Neuronal stem cell (in vitro differentiated cells): ENCODE measurements at regions not wholly inside any gene's neighbourhood (a gene's known extent, or its start where the extent isn't known, plus 50 kb on each side); places are given as distances from the start of the nearest gene placed in this dataset.

Experiments used
- DNase-seq: peaks from one replicate; pipeline ENCODE4 v3.0.0-alpha.2; 2013; ENCODE audit warnings: low spot score
- H2AFZ ChIP-seq: one replicate; pipeline ENCODE4 v1.6.1; 2013; ENCODE audit warnings: mild to moderate bottlenecking, low read length, inconsistent platforms
- H2AK5ac ChIP-seq: 2 replicates; pipeline ENCODE4 v1.6.1; 2013; ENCODE audit warnings: low read depth, mild to moderate bottlenecking, inconsistent platforms, low read length, moderate library complexity, mixed read lengths
- H2BK120ac ChIP-seq: 2 replicates; pipeline ENCODE4 v1.6.1; 2013; ENCODE audit warnings: low read depth, mild to moderate bottlenecking, inconsistent platforms, low read length, moderate library complexity, mixed read lengths
- H2BK12ac ChIP-seq: one replicate; pipeline ENCODE4 v1.6.1; 2013; ENCODE audit warnings: low read length, inconsistent platforms
- H2BK15ac ChIP-seq: 2 replicates; pipeline ENCODE4 v1.6.1; 2013; ENCODE audit warnings: mild to moderate bottlenecking, low read length, inconsistent platforms, mixed read lengths
- H2BK5ac ChIP-seq: one replicate; pipeline ENCODE4 v1.6.1; 2013; ENCODE audit warnings: inconsistent platforms, mild to moderate bottlenecking, low read length, moderate library complexity
- H3K14ac ChIP-seq: one replicate; pipeline ENCODE4 v1.6.1; 2013; ENCODE audit warnings: low read length, inconsistent platforms
- H3K18ac ChIP-seq: 2 replicates; pipeline ENCODE4 v1.6.1; 2013; ENCODE audit warnings: low read length, inconsistent platforms
- H3K23ac ChIP-seq: 2 replicates; pipeline ENCODE4 v1.6.1; 2013; ENCODE audit warnings: low read depth, mild to moderate bottlenecking, mixed read lengths, low read length, inconsistent platforms; ENCODE audit not compliant: poor library complexity
- H3K27ac ChIP-seq: replicated peaks from 3 replicates; pipeline ENCODE4 v1.5.1; 2013; ENCODE audit warnings: low read length, inconsistent platforms
- H3K27me3 ChIP-seq, 3 experiments: 2 replicates each; pipeline ENCODE4 v1.6.1; 2013; ENCODE audit warnings: low read length in 3 of 3, mild to moderate bottlenecking in 2 of 3, inconsistent platforms in 1 of 3, low read depth in 1 of 3, mixed read lengths in 1 of 3, moderate library complexity in 1 of 3; ENCODE audit not compliant: control insufficient read depth in 3 of 3, insufficient read depth in 3 of 3
- H3K36me3 ChIP-seq, 2 donors: replicated peaks in 1 of 2; 2 replicates each; pipeline ENCODE4 v1.6.1; 2013; ENCODE audit warnings: low read length in 2 of 2; ENCODE audit not compliant: control insufficient read depth in 2 of 2, insufficient read depth in 2 of 2
- H3K4ac ChIP-seq: 2 replicates; pipeline ENCODE4 v1.6.1; 2013; ENCODE audit warnings: inconsistent platforms, mild to moderate bottlenecking, low read length, moderate library complexity
- H3K4me1 ChIP-seq, 2 donors: 1 replicate in 1 of 2; 2 replicates in 1 of 2; pipeline ENCODE4 v1.6.1; 2013; ENCODE audit warnings: low read length in 2 of 2, low read depth in 1 of 2; ENCODE audit not compliant: control insufficient read depth in 2 of 2, insufficient read depth in 1 of 2
- H3K4me2 ChIP-seq: one replicate; pipeline ENCODE4 v1.6.1; 2013; ENCODE audit warnings: mild to moderate bottlenecking, low read length, inconsistent platforms; ENCODE audit not compliant: insufficient read depth, poor library complexity, severe bottlenecking
- H3K4me3 ChIP-seq, 2 donors: 2 replicates each; pipeline ENCODE4 v1.5.1; 2013; ENCODE audit warnings: low read length in 2 of 2, mild to moderate bottlenecking in 2 of 2, inconsistent platforms in 1 of 2, moderate library complexity in 1 of 2
- H3K79me1 ChIP-seq: one replicate; pipeline ENCODE4 v1.6.1; 2013; ENCODE audit warnings: low read depth, mild to moderate bottlenecking, inconsistent platforms, low read length, moderate library complexity
- H3K9ac ChIP-seq: one replicate; pipeline ENCODE4 v1.6.1; 2013; ENCODE audit warnings: mild to moderate bottlenecking, low read depth, low read length, inconsistent platforms; ENCODE audit not compliant: poor library complexity
- H3K9me3 ChIP-seq, 2 donors: replicated peaks in 1 of 2; 2 replicates each; pipeline versions ENCODE3 to v1.6.1; 2013; ENCODE audit warnings: low read length in 2 of 2, mild to moderate bottlenecking in 2 of 2, inconsistent platforms in 1 of 2, low read depth in 1 of 2, mixed read lengths in 1 of 2, moderate library complexity in 1 of 2; ENCODE audit not compliant: control insufficient read depth in 2 of 2, insufficient read depth in 1 of 2
- H4K8ac ChIP-seq: one replicate; pipeline ENCODE4 v1.6.1; 2013; ENCODE audit warnings: low read depth, mild to moderate bottlenecking, inconsistent platforms, low read length, moderate library complexity
- H4K91ac ChIP-seq: one replicate; pipeline ENCODE4 v1.6.1; 2013; ENCODE audit warnings: low read length, low read depth, mild to moderate bottlenecking, inconsistent platforms; ENCODE audit not compliant: poor library complexity
- WGBS, 2 donors: extraction: QIAGEN DNeasy Blood & Tissue Kit; methylation state at CpG; one replicate each; pipeline ENCODE4 v1.1.7; 2013; ENCODE audit warnings: missing lambda C conversion rate in 2 of 2, mixed read lengths in 1 of 2; ENCODE audit not compliant: insufficient read length in 2 of 2, insufficient replicate concordance in 1 of 2; ENCODE audit errors: extremely low coverage in 2 of 2; 5-methylcytosine and 5-hydroxymethylcytosine counted together

DNA sequence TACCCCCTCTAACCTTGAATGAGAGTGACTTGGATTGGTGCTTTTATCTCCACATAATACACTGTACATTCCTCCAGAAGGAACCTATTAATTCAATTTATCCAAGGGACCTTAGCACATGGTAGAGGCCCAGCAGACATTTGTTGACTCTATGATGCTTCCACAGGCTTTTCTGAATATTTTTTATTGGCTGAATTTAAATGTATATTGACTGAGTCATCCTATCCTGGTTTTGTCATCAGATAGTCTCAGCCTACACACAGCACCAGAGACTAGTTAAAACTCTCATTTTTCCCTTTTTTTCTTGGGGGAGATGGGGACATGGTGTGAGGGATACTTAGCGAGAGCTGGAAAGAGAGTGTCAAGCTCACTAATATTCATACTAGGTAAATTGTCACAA is 101.6 kb downstream of the LRRC30 start:
- Histone ChIP-seq H3K27me3 (peaks cover 0 to 4% (median 0%) of the 10 kb centered on the region in 3 experiments), H3K79me1 (no peaks in the 10 kb centered on the region), H3K4me1 (peaks cover 0 to 5% of the 10 kb centered on the region in 2 donors), H3K36me3 (no peaks in the 10 kb centered on the region), H3K27ac (no peak overlapping the region), H4K91ac (no peak overlapping the region), H3K9me3 (no peaks in the 10 kb centered on the region), H3K4me3 (no peak overlapping the region), H3K4me2 (no peak overlapping the region), H3K14ac (no peak overlapping the region), H2BK5ac (no peak overlapping the region), H3K23ac (no peak overlapping the region), H2AFZ (no peak overlapping the region), H2BK15ac (no peak overlapping the region), H3K9ac (no peak overlapping the region), H2BK12ac (no peak overlapping the region), H4K8ac (no peak overlapping the region), H3K18ac (no peak overlapping the region), H3K4ac (no peak overlapping the region), H2BK120ac (no peak overlapping the region), H2AK5ac (no peak overlapping the region)
- WGBS, 2 donors: no CpG with 5 or more reads among the region's 1 CpG
- no peak for DNase-seq

- H3K4me3 ChIP-seq: no peak overlapping the region
- no peak overlapping the region for H3K4ac ChIP-seq
- no peak overlapping the region for H2AK5ac ChIP-seq
- H3K36me3 ChIP-seq: no peaks in the 10 kb centered on the region
- peak overlapping the region; percentile 3 for H3K18ac ChIP-seq
- no peak overlapping the region for H2AFZ ChIP-seq
- H4K8ac ChIP-seq: no peak overlapping the region
- H3K14ac ChIP-seq: no peak overlapping the region
- H2BK12ac ChIP-seq: no peak overlapping the region
- no peak overlapping the region for H3K23ac ChIP-seq
- H2BK15ac ChIP-seq: no peak overlapping the region
- no peaks in the 10 kb centered on the region for H3K79me1 ChIP-seq
- WGBS, 2 donors: no CpG with 5 or more reads among the region's 5 CpGs
- peaks cover 0 to 4% (median 0%) of the 10 kb centered on the region in 3 experiments for H3K27me3 ChIP-seq
- no peak overlapping the region for H3K27ac ChIP-seq
- H3K9ac ChIP-seq: no peak overlapping the region
- H3K9me3 ChIP-seq: no peaks in the 10 kb centered on the region
- no peak overlapping the region for H2BK120ac ChIP-seq
- H4K91ac ChIP-seq: no peak overlapping the region
- H3K4me2 ChIP-seq: no peak overlapping the region
- peaks cover 0 to 5% of the 10 kb centered on the region in 2 donors for H3K4me1 ChIP-seq
- no peak for DNase-seq
- no peak overlapping the region for H2BK5ac ChIP-seq
Measured at GRCh38 chr18:7333025-7333562, 102.2 kb downstream of the LRRC30 start.

DNA sequence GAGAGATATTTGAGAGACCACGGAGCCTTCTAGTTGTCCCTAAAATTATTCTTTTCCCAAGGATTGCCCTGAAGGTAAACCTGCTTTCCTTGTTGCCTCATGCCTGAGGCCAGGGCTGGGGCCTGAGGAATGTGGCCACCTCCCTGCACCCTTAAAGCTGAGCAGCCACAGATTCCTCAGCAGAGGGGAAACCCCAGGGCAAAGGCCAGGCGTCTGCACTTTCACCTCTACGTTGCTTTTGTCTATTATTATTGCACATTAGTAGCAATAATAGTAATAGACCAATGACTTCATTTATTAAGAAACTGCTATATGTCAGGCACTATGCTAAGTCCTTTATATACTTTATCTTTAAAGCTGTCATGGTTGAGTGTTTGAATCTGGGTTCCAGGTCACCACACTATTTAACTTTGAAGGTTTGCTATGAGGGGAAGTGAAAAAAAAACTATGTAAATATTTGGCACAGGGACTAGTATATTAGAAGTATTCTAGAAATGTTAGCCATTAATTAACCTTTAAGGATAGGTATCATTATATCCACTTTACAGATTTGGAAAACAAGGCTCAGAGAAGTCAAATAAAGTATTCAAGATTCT is 104.2 kb downstream of the LRRC30 start:
- no peak overlapping the region for H3K18ac ChIP-seq
- H4K8ac ChIP-seq: no peak overlapping the region
- no peak overlapping the region for H2AFZ ChIP-seq
- no peaks in the 10 kb centered on the region for H3K9me3 ChIP-seq
- no peak overlapping the region for H3K4me2 ChIP-seq
- H3K9ac ChIP-seq: no peak overlapping the region
- H3K23ac ChIP-seq: no peak overlapping the region
- no peak overlapping the region for H2BK120ac ChIP-seq
- DNase-seq: no peak
- peaks cover 0 to 4% (median 0%) of the 10 kb centered on the region in 3 experiments for H3K27me3 ChIP-seq
- no peak overlapping the region for H2BK15ac ChIP-seq
- no peak overlapping the region for H2AK5ac ChIP-seq
- WGBS, 2 donors: no CpG with 5 or more reads among the region's 3 CpGs
- no peaks in the 10 kb centered on the region for H3K79me1 ChIP-seq
- H3K4me3 ChIP-seq: no peak overlapping the region
- H2BK5ac ChIP-seq: no peak overlapping the region
- H4K91ac ChIP-seq: no peak overlapping the region
- H3K27ac ChIP-seq: no peak overlapping the region
- no peaks in the 10 kb centered on the region for H3K36me3 ChIP-seq
- no peak overlapping the region for H3K4ac ChIP-seq
- H3K14ac ChIP-seq: no peak overlapping the region
- peaks cover 0 to 2% of the 10 kb centered on the region in 2 donors for H3K4me1 ChIP-seq
- H2BK12ac ChIP-seq: no peak overlapping the region

GRCh38 chr18:7336623-7337022 is 105.7 kb downstream of the LRRC30 start:
- Histone ChIP-seq H3K27me3 (no peaks in the 10 kb centered on the region), H2BK5ac (no peak overlapping the region), H2AK5ac (no peak overlapping the region), H2BK12ac (no peak overlapping the region), H3K18ac (no peak overlapping the region), H3K79me1 (no peaks in the 10 kb centered on the region), H3K4me3 (no peak overlapping the region), H3K9me3 (no peaks in the 10 kb centered on the region), H4K8ac (no peak overlapping the region), H3K9ac (no peak overlapping the region), H3K4ac (no peak overlapping the region), H2BK15ac (no peak overlapping the region), H3K4me2 (no peak overlapping the region), H3K23ac (no peak overlapping the region), H2BK120ac (no peak overlapping the region), H3K36me3 (no peaks in the 10 kb centered on the region), H3K27ac (no peak overlapping the region), H2AFZ (no peak overlapping the region), H3K14ac (no peak overlapping the region), H4K91ac (no peak overlapping the region), H3K4me1 (peaks cover 0 to 2% of the 10 kb centered on the region in 2 donors)
- no CpG with 5 or more reads among the region's 1 CpG for WGBS, 2 donors
- no peak for DNase-seq
